GM19240 (cell line): ENCODE measurements at regions not wholly inside any gene's neighbourhood (a gene's known extent, or its start where the extent isn't known, plus 50 kb on each side); places are given as distances from the start of the nearest gene placed in this dataset.

Source experiments
- DNase-seq: peaks from one replicate; pipeline ENCODE4 v3.0.0; 2011; ENCODE audit warnings: low spot score; ENCODE audit not compliant: insufficient read length

- no peak for DNase-seq
Observed at GRCh38 chr3:182445576-182445975, 347.7 kb upstream of the ATP11B start.

- no peak for DNase-seq
Observed at GRCh38 chr3:182450942-182451787, 342.1 kb upstream of the ATP11B start.

DNA sequence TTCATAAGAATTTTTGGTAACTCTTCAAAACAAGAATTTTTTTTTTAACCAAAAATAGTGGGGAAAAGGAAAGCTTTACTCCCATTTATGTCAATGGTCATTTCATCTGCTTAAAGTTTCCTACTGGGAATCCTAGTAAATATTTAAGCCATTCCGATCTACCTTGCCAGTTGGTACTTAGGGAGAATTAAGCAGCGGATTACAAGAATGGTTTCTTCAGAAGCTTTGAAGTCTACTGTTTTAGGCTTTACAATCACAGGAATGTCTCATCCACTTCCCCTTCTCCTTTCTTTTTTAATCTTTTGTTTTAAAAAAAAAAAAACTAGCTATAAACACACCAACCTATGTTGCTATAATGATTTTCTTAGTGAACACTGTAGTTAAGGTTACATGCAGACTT lies 341.4 kb upstream of the ATP11B start:
- DNase-seq = no peak

DNA sequence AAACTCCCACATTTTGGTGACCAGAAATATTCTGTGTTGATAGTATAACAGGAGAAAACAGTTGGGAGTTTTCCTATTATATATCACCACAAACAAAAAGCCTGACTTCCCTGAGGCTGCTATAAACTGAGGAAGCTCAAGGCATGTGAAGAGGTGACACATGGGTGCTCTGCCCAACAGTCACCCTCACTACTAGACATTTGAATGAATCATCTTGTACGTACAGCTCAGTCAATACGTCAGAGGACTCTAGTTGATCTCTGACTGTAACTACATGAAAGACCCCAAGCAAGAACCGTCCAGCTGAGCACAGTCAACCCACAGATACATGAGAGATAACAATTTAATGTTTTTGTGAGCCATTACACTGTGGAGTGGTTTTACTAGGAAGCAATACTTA lies 338.3 kb upstream of the ATP11B start:
- DNase-seq = no peak

GRCh38 chr3:182460303-182460702 lies 333.0 kb upstream of the ATP11B start:
- no peak for DNase-seq

DNA sequence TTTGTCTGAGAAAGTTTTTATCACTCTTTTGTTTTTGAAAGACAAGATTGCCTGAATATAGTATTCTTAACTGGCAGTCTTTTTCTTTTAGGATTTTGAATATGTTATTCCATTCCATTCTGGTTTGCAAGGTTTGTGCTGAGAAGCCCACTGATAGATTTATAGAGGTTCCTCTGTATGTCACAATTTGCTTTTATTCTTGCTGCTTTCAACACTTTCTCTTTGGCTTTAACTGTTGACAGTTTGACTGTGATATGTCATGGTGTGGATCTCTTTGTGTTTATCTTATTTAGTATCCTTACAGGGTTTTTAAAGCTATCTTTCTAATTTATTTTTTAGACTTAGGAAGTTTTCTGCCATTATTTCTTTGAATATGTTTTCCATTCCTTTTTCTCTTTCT lies 331.2 kb upstream of the ATP11B start:
- DNase-seq = no peak

- DNase-seq = no peak
Observed at GRCh38 chr3:182464513-182465145, 328.7 kb upstream of the ATP11B start.

DNA sequence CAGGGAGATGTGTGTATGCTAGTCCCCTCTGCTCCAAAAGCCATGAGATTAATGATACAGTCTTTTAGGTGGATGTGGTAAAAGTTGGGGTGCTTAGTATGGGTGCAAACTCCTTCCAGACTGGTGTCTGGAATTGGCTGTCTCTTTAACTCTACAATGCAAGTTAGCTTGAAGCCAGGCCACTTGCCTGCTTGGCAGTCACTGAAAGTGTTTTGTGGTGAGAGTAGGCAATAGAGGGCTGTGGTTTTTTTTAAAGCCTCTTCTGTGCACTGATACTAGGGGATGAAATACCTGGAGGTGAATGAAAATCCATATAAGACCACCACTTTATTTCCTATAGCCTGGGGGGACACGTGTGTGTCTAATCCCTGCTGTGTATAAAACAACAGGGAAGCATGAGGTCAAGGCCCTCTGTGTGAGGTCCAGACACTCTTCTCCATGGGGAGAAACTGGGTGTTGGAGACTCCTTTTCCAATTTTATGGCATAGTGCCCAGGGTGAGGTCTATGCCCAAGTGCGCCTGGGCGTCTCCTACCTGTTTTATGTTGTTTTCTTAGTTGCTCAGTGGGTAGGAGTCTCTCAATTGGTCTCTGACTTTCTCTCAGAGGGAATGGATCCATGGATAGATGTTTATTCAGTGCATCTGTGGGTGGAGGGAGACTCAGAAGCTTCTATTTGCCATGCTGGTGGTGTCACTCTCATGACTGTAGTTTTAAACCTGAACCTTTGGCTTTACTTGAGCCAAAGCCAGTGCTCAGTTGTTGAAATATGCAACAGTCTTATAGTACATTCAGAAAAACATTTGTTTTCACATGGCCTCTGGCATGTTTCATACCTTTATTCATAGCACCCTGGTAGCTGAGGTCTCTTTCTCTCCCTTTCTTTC lies 327.8 kb upstream of the ATP11B start:
- no peak for DNase-seq

GRCh38 chr3:182469086-182469485 lies 324.2 kb upstream of the ATP11B start:
- no peak for DNase-seq

- no peak for DNase-seq
Observed at GRCh38 chr3:182470187-182470586, 323.1 kb upstream of the ATP11B start.

GRCh38 chr3:182473191-182473710 lies 320.1 kb upstream of the ATP11B start:
- no peak for DNase-seq

GRCh38 chr3:182478369-182478768 lies 314.9 kb upstream of the ATP11B start:
- DNase-seq = no peak

- DNase-seq = no peak
Observed at GRCh38 chr3:182479419-182480336, 313.6 kb upstream of the ATP11B start.

- no peak for DNase-seq
Observed at GRCh38 chr3:182482705-182483104, 310.6 kb upstream of the ATP11B start.

- DNase-seq = no peak
Observed at GRCh38 chr3:182484682-182485081, 308.6 kb upstream of the ATP11B start.

DNA sequence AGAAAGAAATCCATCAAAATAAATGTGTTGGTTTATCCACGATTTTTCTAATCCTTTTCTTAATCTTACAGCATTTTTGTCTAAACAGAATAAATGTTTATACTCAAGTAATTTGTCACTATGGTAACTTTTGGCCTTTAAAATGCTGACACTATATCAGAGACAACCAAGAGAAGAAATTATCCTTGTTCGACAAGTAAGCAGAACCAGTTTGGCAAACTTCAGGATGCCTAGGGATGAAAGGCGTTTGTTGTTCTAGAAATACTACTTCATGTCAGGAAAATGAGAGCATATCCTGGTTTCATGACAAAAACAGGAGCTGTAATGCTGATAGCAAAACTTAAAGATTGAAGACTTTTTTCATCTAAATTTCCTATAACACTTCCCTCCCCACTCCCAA lies 308.0 kb upstream of the ATP11B start:
- no peak for DNase-seq

- no peak for DNase-seq
Observed at GRCh38 chr3:182486463-182486862, 306.8 kb upstream of the ATP11B start.

DNA sequence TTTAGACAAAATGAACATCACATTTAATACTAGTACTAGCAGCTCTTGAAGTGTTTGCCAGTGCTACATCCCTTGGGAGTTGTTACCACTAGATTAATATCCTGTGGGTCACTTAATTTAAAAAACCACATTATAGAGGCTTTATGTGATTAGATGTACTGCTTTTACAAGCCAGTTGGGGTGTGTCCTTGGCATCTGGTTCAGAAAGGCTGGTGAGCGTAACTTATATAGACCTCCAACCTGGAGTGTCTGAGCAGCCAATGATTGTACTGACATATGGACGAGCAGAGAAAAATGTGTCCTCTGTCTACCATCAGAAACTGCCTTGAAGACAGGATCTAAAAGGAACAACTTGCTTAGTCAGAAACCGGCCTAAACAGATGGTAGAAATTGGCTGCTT lies 306.2 kb upstream of the ATP11B start:
- no peak for DNase-seq

- no peak for DNase-seq
Observed at GRCh38 chr3:182487611-182488010, 305.7 kb upstream of the ATP11B start.

GRCh38 chr3:182490596-182491491 lies 302.5 kb upstream of the ATP11B start:
- no peak for DNase-seq
